Testis (tissue), 2 donors: ENCODE measurements at regions not wholly inside any gene's neighbourhood (a gene's known extent, or its start where the extent isn't known, plus 50 kb on each side); places are given as distances from the start of the nearest gene placed in this dataset.

Source experiments
- POLR2A ChIP-seq: fragments of 450-650 bp; IDR thresholded peaks from one replicate; pipeline ENCODE4 v1.6.1; 2017; ENCODE audit warnings: antibody characterized with exemption, mild to moderate bottlenecking, moderate library complexity
- TF ChIP-seq, protein P1 (sequence below), 3 experiments: fragments of 450-650 bp in 2 of 3; fragments of 200-600 bp in 1 of 3; sonication (generic) in 1 of 3; IDR thresholded peaks; one replicate each; pipeline ENCODE4 v1.5.1; 2016 to 2019; ENCODE audit warnings: antibody characterized with exemption in 3 of 3, mild to moderate bottlenecking in 2 of 3, moderate library complexity in 1 of 3

DNA sequence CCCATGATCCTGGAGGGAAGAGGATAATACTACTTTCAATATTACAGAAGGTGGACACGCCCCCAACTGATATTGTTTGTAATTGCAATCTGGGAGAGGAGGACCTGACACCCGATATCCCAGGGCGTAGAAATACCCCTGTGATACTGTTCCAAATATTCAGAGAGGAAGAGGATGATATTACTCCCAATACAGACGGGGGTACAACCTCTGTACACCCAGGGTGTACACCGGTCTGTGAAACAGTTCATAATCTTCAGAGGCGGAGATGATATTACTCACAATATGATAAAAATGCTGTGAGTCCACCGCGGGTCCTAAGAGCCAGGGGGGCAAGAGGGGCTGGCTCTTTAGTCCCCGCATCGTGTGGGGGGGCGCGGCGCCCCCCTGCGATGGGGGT lies 57.2 kb upstream of the ALDH3B2 start:
- TF ChIP-seq, protein P1, sequence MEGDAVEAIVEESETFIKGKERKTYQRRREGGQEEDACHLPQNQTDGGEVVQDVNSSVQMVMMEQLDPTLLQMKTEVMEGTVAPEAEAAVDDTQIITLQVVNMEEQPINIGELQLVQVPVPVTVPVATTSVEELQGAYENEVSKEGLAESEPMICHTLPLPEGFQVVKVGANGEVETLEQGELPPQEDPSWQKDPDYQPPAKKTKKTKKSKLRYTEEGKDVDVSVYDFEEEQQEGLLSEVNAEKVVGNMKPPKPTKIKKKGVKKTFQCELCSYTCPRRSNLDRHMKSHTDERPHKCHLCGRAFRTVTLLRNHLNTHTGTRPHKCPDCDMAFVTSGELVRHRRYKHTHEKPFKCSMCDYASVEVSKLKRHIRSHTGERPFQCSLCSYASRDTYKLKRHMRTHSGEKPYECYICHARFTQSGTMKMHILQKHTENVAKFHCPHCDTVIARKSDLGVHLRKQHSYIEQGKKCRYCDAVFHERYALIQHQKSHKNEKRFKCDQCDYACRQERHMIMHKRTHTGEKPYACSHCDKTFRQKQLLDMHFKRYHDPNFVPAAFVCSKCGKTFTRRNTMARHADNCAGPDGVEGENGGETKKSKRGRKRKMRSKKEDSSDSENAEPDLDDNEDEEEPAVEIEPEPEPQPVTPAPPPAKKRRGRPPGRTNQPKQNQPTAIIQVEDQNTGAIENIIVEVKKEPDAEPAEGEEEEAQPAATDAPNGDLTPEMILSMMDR (IDR thresholded peaks at IDR 0.05) = no peak
- TF ChIP-seq POLR2A = no peak
